H7 (cell line): ENCODE measurements at regions not wholly inside any gene's neighbourhood (a gene's known extent, or its start where the extent isn't known, plus 50 kb on each side); places are given as distances from the start of the nearest gene placed in this dataset.

Experiments used
- DNase-seq: peaks from one replicate; pipeline ENCODE4 v3.0.0; 2012
- H3K27me3 ChIP-seq: 2 replicates; pipeline ENCODE4 v1.6.0; 2011; ENCODE audit warnings: mild to moderate bottlenecking, low read length; ENCODE audit not compliant: control insufficient read depth, insufficient read depth
- H3K36me3 ChIP-seq: replicated peaks from 2 replicates; pipeline ENCODE4 v1.5.1; 2011; ENCODE audit warnings: low read length; ENCODE audit not compliant: control insufficient read depth, insufficient read depth
- H3K4me3 ChIP-seq: 2 replicates; pipeline ENCODE4 v1.5.1; 2011; ENCODE audit warnings: low read depth, mild to moderate bottlenecking, control low read depth, low read length, moderate library complexity; ENCODE audit not compliant: insufficient read depth

DNA sequence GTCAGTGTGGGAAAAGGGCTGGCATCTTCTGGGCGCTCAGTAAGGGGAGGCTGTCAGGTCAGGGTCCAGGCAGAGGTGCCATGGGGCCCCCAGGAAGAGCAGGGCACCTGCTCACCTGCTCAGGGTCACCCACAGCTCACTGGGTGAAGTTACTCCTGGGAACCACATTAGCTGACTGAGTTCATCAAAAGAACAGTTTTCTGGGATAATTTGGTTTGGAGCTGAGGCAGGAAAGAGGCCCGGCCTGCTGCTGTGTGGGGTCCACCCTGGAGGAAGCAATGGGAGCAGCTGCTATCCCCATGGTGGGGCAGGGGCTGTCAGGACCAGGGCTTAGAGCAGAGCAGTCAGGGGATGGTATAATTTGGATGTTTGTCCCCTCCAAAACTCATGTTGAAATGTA, 97.2 kb upstream of the GPC1 start:
- H3K27me3 ChIP-seq: no peaks in the 10 kb centered on the region
- H3K4me3 ChIP-seq: no peak overlapping the region
- H3K36me3 ChIP-seq: no peaks in the 10 kb centered on the region
- no peak for DNase-seq

DNA sequence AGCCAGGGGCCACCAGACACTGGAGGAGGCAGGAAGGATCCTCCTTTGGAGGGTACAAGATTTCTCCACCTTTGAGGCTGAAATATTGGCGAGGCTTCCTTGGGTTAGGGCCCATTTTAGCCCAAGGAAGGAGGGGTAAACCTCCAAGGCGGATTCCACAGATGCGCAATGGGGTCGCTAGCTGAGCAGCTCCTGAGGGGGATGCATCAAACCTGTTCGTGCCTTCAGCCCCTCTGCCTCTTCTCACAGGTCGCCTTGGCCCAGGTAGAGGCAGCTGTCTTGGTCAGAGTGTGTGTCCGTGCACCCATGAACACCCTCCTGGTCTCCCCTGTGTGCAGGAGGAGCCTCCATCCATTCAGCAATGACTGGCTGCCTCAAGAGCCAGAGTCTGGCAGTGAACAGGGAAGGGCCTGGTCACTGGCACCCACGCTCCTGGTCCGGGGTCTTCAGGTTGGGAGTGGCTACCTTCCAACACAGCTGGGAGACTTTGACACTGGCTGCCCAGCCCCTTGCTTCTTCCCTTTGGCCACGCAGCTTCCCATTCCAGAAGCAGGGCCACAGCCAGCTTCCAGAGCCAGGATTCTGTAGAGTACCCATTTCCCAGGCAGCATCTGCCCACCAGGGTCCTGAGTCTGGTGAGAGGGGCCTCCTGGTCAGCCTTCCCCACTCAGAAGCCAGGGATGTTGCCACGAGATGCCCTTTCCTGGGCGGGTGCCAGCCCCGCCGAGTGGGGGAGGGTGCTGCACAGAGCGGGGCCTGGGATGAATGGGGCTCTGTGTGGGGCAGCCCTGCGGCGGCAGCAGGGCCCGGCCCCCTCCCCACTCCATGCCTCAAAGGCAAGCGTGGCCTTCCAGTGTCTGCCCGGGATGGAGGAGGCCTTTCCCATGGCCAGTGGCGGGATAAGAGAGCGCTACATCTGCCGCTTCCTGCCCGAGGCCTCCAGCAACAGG, 95.8 kb upstream of the GPC1 start:
- Histone ChIP-seq H3K27me3 (no peaks in the 10 kb centered on the region), H3K4me3 (no peak overlapping the region)
- DNase-seq: peak; percentile 23

DNA sequence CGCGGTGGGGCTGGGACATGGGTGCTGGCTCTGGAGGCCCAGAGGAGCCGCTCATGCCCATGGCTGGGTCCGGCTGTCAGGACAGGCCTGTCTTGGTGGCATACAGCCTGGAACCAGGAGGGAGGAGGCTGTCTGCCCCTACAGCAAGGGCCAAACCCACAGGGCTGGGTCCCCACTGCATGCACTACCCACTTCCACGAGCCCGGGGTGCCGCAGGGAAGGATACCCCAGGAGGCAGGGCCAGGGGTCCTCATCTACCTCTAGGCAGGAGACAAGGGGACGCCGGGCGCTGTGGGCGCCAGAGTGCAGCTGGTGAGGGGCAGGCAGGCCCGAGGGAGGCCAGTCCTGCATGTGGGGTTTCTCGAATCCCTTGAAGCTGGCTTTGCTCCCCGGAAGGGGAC, 95.1 kb upstream of the GPC1 start:
- peak; percentile 56 for DNase-seq
- Histone ChIP-seq H3K36me3 (no peaks in the 10 kb centered on the region), H3K27me3 (no peaks in the 10 kb centered on the region), H3K4me3 (no peak overlapping the region)

More for the DNA sequence above, 95.8 kb upstream of the GPC1 start:
- H3K36me3 ChIP-seq: no peaks in the 10 kb centered on the region

DNA sequence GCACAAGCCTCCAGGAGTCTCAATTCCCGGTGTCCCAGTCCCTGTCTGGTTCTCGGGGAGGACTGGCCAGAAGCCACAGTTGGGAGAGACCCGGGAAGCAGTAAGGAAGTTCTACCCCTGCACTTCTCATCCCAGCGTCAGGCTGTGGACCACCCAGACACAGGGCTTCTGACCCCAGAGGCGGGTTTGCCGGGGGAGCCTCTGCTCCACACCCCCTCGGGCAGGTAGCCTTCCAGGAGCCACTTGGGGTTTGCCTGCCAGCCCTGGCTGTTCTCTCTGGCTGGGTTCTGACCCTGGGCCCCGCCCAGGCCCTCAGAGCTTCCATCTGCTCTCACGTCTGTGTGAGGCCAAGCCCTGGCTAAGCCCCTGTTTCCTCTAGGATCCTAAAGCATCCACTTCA, 94.4 kb upstream of the GPC1 start:
- no peaks in the 10 kb centered on the region for H3K27me3 ChIP-seq
- H3K36me3 ChIP-seq: no peaks in the 10 kb centered on the region
- peak; percentile 49 for DNase-seq
- no peak overlapping the region for H3K4me3 ChIP-seq

DNA sequence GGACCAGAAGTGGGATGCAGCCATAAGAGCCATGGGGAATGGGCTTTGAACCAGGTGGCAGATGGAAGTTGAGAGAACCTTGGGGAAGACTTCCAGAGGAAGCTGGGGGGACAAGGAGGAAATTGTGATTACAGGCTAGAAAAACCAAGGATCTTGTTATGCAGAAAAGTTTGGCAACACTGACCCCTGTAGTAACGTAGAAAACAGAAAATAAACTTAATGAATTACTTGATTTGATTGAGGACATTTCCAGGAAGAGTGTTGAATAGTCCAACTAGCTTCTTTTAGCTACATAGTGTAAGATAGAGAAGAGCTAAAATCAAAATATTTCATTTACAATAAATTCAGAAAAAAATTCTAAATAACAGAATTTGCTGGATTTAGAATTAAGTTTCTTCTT, 91.9 kb upstream of the GPC1 start:
- H3K36me3 ChIP-seq: no peaks in the 10 kb centered on the region

DNA sequence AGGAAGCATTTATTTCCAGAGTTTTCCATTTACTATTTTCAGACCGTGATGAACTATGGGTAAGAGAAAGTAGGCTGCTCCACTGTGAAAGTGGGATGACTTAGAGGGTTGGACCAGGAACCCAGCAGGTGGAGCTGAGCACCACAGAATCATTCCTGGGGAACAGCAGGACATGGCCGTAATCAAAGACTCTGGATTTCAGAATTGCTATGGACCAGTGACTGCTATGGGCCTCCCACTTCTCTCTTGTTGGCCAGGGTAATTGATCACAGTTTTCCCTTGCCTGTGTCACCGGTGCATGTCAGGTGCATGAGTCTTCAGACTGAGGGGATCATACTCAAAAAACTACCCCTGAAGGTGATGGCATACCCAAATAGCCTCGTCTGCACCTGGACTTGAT, 90.6 kb upstream of the GPC1 start:
- no peak overlapping the region for H3K4me3 ChIP-seq
- H3K36me3 ChIP-seq: no peaks in the 10 kb centered on the region
- no peak for DNase-seq

More for the DNA sequence above, 91.9 kb upstream of the GPC1 start:
- no peak for DNase-seq
- Histone ChIP-seq H3K4me3 (no peak overlapping the region), H3K27me3 (no peaks in the 10 kb centered on the region)

DNA sequence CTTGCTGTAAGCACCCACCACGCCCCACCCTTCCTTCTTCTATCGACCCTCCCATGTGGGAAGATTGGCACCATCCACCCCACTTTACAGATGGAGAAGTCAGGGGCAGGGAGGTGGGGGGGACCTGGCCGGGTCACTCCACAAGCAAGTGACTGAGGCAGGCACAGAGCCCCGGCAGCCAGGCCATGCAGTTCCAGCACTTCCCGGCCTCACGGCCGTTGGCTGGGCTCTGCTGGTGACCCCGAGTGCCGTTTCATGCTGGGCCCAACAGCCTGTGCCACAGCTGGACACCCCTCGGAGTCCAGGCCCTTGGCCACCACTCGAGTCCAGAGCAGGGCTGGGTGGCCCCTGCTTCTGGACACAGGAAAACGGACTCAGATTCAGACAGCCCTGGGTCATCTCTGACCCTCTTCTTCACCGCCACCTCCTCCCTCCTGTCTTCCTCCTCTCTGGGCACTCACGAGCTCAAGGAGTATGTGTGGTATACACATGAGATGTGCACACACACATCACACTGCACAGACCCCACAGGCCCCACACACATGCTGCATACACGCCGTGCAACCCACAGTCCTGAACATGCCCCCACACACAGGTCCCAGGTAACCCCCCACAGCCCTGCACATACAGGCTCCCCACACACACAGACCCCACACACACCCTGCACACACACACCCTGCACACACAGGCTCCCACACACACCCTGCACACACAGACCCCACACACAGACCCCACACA, 89.3 kb upstream of the GPC1 start:
- DNase-seq: no peak
- Histone ChIP-seq H3K4me3 (no peak overlapping the region), H3K27me3 (no peaks in the 10 kb centered on the region), H3K36me3 (no peaks in the 10 kb centered on the region)

More for the DNA sequence above, 90.6 kb upstream of the GPC1 start:
- H3K27me3 ChIP-seq: no peaks in the 10 kb centered on the region

DNA sequence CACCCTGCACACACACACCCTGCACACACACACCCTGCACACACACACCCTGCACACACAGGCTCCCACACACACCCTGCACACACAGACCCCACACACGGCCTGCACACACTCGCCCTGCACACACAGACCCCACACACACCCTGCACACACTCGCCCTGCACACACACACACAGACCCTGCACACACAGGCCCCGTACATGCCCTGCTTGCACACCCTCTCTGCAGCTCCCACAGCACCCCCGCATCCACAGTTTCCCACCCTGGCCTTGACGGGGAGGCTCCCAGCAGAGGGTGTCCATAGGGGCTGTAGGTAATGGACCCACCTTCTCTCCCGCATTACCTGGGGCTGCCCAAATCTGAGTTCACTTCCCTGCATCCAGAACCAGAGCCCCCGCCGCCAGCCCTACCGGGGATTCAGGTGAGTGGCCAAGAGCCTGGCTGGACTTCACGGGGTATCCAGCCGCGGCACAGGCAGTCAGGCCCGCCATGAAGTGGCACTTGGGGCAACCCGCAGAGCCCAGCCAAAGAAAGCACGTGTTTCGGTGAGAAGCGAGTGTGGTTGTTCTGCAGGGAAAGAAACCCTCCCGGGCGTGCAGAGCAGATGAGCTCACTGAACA, 88.6 kb upstream of the GPC1 start:
- peak; percentile 51 for DNase-seq
- H3K36me3 ChIP-seq: no peaks in the 10 kb centered on the region
- H3K4me3 ChIP-seq: no peak overlapping the region
- no peaks in the 10 kb centered on the region for H3K27me3 ChIP-seq

DNA sequence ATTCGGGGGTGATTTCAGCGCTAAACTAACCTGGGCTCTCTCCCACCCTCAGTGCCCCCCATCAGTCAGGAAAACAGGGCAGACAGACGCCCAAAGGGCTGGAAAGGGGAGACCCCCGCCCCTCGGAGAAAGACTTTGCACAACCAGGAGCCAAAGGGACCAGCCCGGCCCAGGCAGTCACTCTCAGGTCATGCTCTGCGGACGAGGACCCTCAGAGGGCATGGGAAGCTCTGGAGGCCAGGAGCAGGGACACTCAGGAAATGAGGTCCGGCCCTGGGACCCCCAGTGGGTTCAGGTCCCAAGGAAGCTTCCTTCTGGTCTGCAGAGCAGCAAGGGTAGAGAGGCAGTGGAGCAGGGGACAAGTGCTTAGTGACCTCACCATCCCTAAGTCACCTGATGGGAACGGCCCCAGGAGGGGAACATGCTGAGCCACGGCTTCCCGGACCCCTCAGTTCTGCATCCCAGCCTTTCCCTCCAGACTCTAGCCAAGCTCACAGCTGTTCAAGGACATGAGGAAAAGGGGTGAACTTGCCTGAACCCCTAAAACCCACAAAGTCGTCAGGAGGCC, 88.0 kb upstream of the GPC1 start:
- peak; percentile 47 for DNase-seq
- Histone ChIP-seq H3K27me3 (no peaks in the 10 kb centered on the region), H3K36me3 (no peaks in the 10 kb centered on the region), H3K4me3 (no peak overlapping the region)

DNA sequence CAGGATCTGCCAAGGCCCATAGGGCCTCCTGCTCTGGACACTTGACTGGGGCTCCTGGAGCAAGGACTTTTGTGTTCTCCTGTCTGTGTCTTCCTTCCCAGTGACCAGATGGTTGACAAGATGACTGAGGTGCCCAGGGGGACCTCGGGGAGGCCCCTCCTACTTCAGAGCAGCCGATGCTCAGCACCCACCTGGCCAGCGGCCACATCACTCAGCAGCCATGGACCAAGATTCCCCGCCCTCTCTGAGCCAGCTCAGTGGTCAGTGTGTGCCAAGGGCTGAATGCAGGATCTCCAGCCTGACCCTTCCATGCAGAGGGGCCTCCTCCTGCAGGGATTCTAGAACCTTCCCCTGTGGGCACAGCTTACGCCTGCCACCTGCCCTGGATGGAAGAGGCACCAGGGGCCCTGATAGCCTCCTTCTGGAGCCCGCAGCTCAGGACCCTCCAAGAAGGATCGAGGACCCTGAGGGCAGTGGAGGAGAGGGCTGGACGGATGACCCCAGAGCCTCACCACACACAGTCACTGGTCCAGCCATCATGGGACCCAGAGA, 87.4 kb upstream of the GPC1 start:
- no peak overlapping the region for H3K4me3 ChIP-seq
- H3K36me3 ChIP-seq: no peaks in the 10 kb centered on the region
- DNase-seq: no peak
- no peaks in the 10 kb centered on the region for H3K27me3 ChIP-seq

DNA sequence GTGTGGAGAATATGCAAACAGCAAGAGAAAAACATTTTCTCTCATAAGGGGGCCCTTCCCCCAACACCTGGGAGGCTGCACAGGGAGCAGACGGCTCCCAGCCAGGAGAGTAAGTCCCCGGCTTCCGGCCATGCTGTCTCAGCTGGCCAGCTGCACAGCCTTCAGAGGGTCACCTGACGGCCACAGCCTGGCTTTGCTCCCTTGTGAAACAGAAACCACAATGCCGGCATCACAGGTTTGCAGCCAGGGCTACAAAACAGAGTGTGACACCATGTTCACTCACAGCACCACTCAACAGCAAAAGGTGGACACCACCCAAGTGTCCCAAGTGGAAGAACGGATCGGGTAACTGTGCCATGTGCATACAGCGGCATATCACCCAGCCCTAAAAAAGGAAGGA, 86.9 kb upstream of the GPC1 start:
- no peaks in the 10 kb centered on the region for H3K27me3 ChIP-seq
- no peak for DNase-seq

DNA sequence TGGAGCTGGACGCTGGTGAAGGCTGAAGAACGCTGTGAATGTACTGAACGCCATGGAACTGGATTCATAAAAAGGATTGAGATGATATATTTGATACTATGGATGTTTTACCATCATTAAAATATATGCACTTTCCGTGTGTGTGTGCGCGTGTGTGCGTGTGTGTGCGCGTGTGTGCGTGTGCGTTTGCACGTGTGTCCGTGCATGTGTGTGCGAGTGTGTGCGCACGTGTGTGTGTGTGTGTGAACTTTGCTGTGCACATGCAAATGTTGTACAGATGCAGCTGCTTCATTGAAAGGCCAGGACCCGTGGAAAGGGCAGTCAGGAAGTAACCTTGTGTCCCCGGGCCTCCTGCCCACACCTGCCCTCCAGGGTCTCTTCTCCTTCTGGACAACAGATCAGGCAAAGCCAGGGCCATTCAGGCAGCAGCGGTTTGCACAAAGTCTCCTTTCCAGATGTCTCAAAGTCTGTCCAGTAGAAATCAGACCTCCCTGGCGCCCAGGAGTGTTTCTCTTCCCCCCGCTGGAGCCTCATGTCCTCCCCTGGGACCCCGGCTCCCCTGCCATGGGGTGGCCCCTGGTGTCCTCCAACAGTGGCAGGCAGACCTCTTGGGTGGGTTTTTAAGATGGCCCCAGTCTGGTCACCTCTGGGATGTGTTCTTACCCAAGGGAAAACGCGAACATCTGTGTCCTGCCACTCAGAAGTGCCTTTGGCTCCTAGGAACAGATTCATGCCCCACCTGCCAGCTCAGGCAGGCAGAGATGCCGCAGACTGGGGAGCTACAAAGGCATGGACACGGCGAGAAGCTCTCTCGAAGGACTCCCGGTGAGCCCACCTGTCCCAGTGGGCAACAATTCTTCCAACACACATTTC, 86.1 kb upstream of the GPC1 start:
- Histone ChIP-seq H3K4me3 (no peak overlapping the region), H3K27me3 (no peaks in the 10 kb centered on the region), H3K36me3 (no peaks in the 10 kb centered on the region)
- DNase-seq: no peak

More for the DNA sequence above, 86.9 kb upstream of the GPC1 start:
- no peaks in the 10 kb centered on the region for H3K36me3 ChIP-seq
- no peak overlapping the region for H3K4me3 ChIP-seq

DNA sequence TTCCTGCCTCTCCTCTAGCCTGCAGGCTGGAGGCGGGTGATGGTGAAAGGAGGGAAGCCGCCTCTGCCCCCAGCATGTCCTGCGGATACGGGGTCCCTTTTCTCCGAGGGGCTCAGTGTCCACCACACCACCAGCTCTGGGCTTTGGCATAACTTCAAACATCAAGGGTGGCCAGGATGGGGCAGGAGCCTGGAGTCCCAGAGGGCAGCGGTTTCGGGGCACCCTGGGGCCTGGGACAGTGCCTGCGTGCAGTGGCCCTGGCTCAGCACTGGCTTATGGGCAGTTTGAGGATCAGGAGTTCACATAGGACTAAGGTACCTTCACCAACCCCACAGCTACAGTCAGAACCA, 85.5 kb upstream of the GPC1 start:
- H3K27me3 ChIP-seq: no peaks in the 10 kb centered on the region
- H3K36me3 ChIP-seq: no peaks in the 10 kb centered on the region
- DNase-seq: no peak
- no peak overlapping the region for H3K4me3 ChIP-seq

DNA sequence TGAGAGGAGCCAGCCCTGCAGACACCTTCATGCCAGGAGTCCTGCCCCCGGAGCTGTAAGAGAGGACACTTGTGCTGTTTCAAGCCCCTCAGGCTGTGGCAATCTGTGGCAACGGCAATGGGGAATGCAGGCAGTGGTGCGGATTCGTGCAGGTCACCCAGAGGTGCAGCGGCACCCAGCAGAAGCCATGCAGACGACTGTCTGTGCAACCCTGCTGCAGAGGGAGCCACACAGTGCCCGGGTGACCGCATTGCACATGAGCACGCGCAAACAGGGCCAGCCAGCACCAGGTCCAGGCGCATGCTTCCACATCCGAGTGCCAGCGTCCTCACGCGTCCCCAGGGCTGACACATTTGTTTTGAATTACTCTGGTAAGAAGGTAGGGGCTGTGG, 84.8 kb upstream of the GPC1 start:
- no peak overlapping the region for H3K4me3 ChIP-seq
- peak; percentile 50 for DNase-seq
- no peaks in the 10 kb centered on the region for H3K27me3 ChIP-seq
- H3K36me3 ChIP-seq: no peaks in the 10 kb centered on the region
